HG02610 (cell line): ENCODE measurements at regions not wholly inside any gene's neighbourhood (a gene's known extent, or its start where the extent isn't known, plus 50 kb on each side); places are given as distances from the start of the nearest gene placed in this dataset.

Source experiments
- ATAC-seq: cut with Tn5 transposase; IDR thresholded peaks from one replicate; pipeline ENCODE4 v1.9.1; 2021; ENCODE audit warnings: mild to moderate bottlenecking, moderate library complexity; ENCODE audit not compliant: unreplicated experiment

GRCh38 chr2:222064286-222064685 lies 234.5 kb downstream of the PAX3 start:
- no peak for ATAC-seq

- no peak for ATAC-seq
These were observed 239.9 kb downstream of the PAX3 start for GRCh38 chr2:222058819-222059445.

- no peak for ATAC-seq
These were observed 241.3 kb downstream of the PAX3 start for GRCh38 chr2:222057347-222058073.

GRCh38 chr2:222055328-222055727 lies 243.5 kb downstream of the PAX3 start:
- no peak for ATAC-seq

GRCh38 chr2:222054813-222055212 lies 244.0 kb downstream of the PAX3 start:
- no peak for ATAC-seq

GRCh38 chr2:222052934-222053367 lies 245.8 kb downstream of the PAX3 start:
- peak; percentile 45 for ATAC-seq

- no peak for ATAC-seq
These were observed 247.8 kb downstream of the PAX3 start for GRCh38 chr2:222050981-222051380.

- no peak for ATAC-seq
These were observed 248.9 kb downstream of the PAX3 start for GRCh38 chr2:222049946-222050345.

- ATAC-seq = no peak
These were observed 254.9 kb downstream of the PAX3 start for GRCh38 chr2:222043897-222044296.

- no peak for ATAC-seq
These were observed 256.1 kb downstream of the PAX3 start for GRCh38 chr2:222042666-222043065.

GRCh38 chr2:222040333-222040732 lies 258.5 kb downstream of the PAX3 start:
- no peak for ATAC-seq

- ATAC-seq = no peak
These were observed 259.0 kb downstream of the PAX3 start for GRCh38 chr2:222039821-222040220.

GRCh38 chr2:222038067-222038802 lies 260.6 kb downstream of the PAX3 start:
- ATAC-seq = no peak

GRCh38 chr2:222037211-222037610 lies 261.6 kb downstream of the PAX3 start:
- ATAC-seq = no peak

GRCh38 chr2:222034058-222034457 lies 264.7 kb downstream of the PAX3 start:
- no peak for ATAC-seq

- ATAC-seq = no peak
These were observed 265.3 kb downstream of the PAX3 start for GRCh38 chr2:222033541-222033940.

GRCh38 chr2:222025881-222026271 lies 272.9 kb downstream of the PAX3 start:
- no peak for ATAC-seq

GRCh38 chr2:222024932-222025880 lies 273.6 kb downstream of the PAX3 start:
- no peak for ATAC-seq

GRCh38 chr2:222017252-222017850 lies 281.4 kb downstream of the PAX3 start:
- no peak for ATAC-seq

- ATAC-seq = no peak
These were observed 284.9 kb downstream of the PAX3 start for GRCh38 chr2:222013889-222014288.
